Adrenal gland (tissue), 5 donors: ENCODE measurements at regions not wholly inside any gene's neighbourhood (a gene's known extent, or its start where the extent isn't known, plus 50 kb on each side); places are given as distances from the start of the nearest gene placed in this dataset.

ENCODE experiments used
- POLR2A ChIP-seq, 2 donors: fragments of 450-650 bp; IDR thresholded peaks; one replicate each; pipeline ENCODE4 v1.6.1; 2017; ENCODE audit warnings: antibody characterized with exemption in 2 of 2, mild to moderate bottlenecking in 2 of 2, moderate library complexity in 1 of 2
- TF ChIP-seq, protein P1 (sequence below), 6 experiments: fragments of 450-650 bp in 4 of 6; fragments of 200-600 bp in 2 of 6; sonication (generic) in 1 of 6; IDR thresholded peaks; 1 replicate in 5 of 6; 2 replicates in 1 of 6; pipeline versions ENCODE4 v1.5.1 to v1.8.0; 2016 to 2021; ENCODE audit warnings: antibody characterized with exemption in 6 of 6, mild to moderate bottlenecking in 2 of 6, moderate library complexity in 1 of 6
- donor health status: DM: no; HTN: no; CAD: no.

DNA sequence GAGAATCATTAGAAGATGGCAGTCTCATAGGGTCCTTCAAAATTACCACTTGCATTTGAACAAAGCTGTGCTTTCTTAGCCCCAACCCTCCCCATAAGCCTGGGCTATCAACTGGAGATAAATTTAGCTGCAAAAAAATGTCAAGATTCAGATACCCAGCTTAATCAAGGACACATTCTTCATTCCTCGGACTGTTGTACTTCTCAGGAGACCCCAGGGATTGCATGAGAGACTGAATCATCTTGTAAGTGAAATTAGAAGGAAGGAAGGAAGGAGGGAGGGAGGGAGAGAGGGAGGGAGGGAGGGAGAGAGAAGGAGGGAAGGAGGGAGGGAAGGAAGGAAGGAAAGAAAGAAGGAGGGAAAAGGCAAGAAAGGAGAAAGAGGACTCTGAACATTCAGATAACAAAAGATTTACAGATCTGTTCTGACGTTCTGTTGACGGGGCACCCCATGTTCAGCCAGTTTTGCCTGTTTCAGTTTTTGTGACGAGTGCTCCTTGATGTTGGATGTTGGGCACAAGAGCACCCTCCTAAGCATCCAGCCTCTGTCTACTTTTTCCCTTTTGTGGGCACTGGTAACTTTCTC lies 498.7 kb downstream of the PREX1 start:
- TF ChIP-seq, protein P1, sequence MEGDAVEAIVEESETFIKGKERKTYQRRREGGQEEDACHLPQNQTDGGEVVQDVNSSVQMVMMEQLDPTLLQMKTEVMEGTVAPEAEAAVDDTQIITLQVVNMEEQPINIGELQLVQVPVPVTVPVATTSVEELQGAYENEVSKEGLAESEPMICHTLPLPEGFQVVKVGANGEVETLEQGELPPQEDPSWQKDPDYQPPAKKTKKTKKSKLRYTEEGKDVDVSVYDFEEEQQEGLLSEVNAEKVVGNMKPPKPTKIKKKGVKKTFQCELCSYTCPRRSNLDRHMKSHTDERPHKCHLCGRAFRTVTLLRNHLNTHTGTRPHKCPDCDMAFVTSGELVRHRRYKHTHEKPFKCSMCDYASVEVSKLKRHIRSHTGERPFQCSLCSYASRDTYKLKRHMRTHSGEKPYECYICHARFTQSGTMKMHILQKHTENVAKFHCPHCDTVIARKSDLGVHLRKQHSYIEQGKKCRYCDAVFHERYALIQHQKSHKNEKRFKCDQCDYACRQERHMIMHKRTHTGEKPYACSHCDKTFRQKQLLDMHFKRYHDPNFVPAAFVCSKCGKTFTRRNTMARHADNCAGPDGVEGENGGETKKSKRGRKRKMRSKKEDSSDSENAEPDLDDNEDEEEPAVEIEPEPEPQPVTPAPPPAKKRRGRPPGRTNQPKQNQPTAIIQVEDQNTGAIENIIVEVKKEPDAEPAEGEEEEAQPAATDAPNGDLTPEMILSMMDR (IDR thresholded peaks at IDR 0.05): no peak
- no peak for TF ChIP-seq POLR2A (IDR thresholded peaks at IDR 0.05)
